GM21526 (cell line): ENCODE measurements at regions not wholly inside any gene's neighbourhood (a gene's known extent, or its start where the extent isn't known, plus 50 kb on each side); places are given as distances from the start of the nearest gene placed in this dataset.

Experiments
- ATAC-seq: cut with Tn5 transposase; IDR thresholded peaks from one replicate; pipeline ENCODE4 v1.9.1; 2021; ENCODE audit warnings: moderate library complexity; ENCODE audit not compliant: unreplicated experiment, low FRiP score

- ATAC-seq, result no peak
Observed at GRCh38 chr3:14334936-14335335, 67.5 kb upstream of the SLC6A6 start.

GRCh38 chr3:14335774-14336748 is 66.3 kb upstream of the SLC6A6 start:
- no peak for ATAC-seq

- no peak for ATAC-seq
Observed at GRCh38 chr3:14336749-14337598, 65.4 kb upstream of the SLC6A6 start.

GRCh38 chr3:14337828-14338227 is 64.6 kb upstream of the SLC6A6 start:
- no peak for ATAC-seq

GRCh38 chr3:14338242-14338641 is 64.2 kb upstream of the SLC6A6 start:
- ATAC-seq, result no peak

GRCh38 chr3:14338898-14339458 is 63.4 kb upstream of the SLC6A6 start:
- no peak for ATAC-seq

- ATAC-seq, result no peak
Observed at GRCh38 chr3:14340960-14341708, 61.3 kb upstream of the SLC6A6 start.

- no peak for ATAC-seq
Observed at GRCh38 chr3:14343338-14344112, 58.9 kb upstream of the SLC6A6 start.

- no peak for ATAC-seq
Observed at GRCh38 chr3:14344351-14344750, 58.1 kb upstream of the SLC6A6 start.

GRCh38 chr3:14345496-14346150 is 56.8 kb upstream of the SLC6A6 start:
- ATAC-seq, result no peak

- no peak for ATAC-seq
Observed at GRCh38 chr3:14346191-14346590, 56.2 kb upstream of the SLC6A6 start.

- no peak for ATAC-seq
Observed at GRCh38 chr3:14346642-14347041, 55.8 kb upstream of the SLC6A6 start.

GRCh38 chr3:14347110-14347509 is 55.3 kb upstream of the SLC6A6 start:
- ATAC-seq, result no peak

GRCh38 chr3:14351617-14352001 is 50.8 kb upstream of the SLC6A6 start:
- no peak for ATAC-seq

- ATAC-seq, result no peak
Observed at GRCh38 chr3:14352002-14352627, 50.3 kb upstream of the SLC6A6 start.
